IMR-90 (cell line): ENCODE measurements at regions not wholly inside any gene's neighbourhood (a gene's known extent, or its start where the extent isn't known, plus 50 kb on each side); places are given as distances from the start of the nearest gene placed in this dataset.

Experiments
- ATAC-seq: fragments of 200-7000 bp; cut with Tn5 transposase; 2 replicates; pipeline ENCODE4 v1.9.1; 2020; ENCODE audit warnings: low read depth, mild to moderate bottlenecking, moderate library complexity
- BruUV-seq: library from RNA; stranded (reverse); fragments of 400-500 nt; replicated peaks from 2 replicates; lab custom pipeline; 2021; lab: Mats Ljungman, UMichigan
- CTCF ChIA-PET: fragments of 300-600 bp; formaldehyde crosslinking; extraction: SDS; loops from one replicate; lab custom pipeline; 2021; ENCODE audit warnings: antibody characterized with exemption; lab: Yijun Ruan, JAX
- POLR2A ChIA-PET: fragments of 300-600 bp; sonication (Branson Sonifier 250); formaldehyde crosslinking; loops from one replicate; lab custom pipeline; 2022; ENCODE audit warnings: antibody characterized with exemption; ENCODE audit not compliant: unreplicated experiment; lab: Charles Lee
- DNase-seq: peaks from one replicate; pipeline ENCODE4 v3.0.0; 2013
- H2AFZ ChIP-seq: replicated peaks from 2 replicates; pipeline ENCODE3; 2013; ENCODE audit warnings: low read length, mild to moderate bottlenecking; ENCODE audit not compliant: poor library complexity
- H2AK5ac ChIP-seq: 2 replicates; pipeline ENCODE4 v1.6.1; 2013; ENCODE audit warnings: low read depth, low read length, inconsistent platforms
- H2AK9ac ChIP-seq: replicated peaks from 2 replicates; pipeline ENCODE3; 2013; ENCODE audit warnings: mild to moderate bottlenecking, low read depth, low read length, moderate library complexity; ENCODE audit not compliant: poor library complexity
- H2BK120ac ChIP-seq: 2 replicates; pipeline ENCODE4 v1.6.1; 2013; ENCODE audit warnings: low read depth, low read length, inconsistent platforms
- H2BK15ac ChIP-seq: 3 replicates; pipeline ENCODE4 v1.6.1; 2013; ENCODE audit warnings: low read depth, low read length, inconsistent platforms
- H2BK20ac ChIP-seq: 2 replicates; pipeline ENCODE4 v1.6.1; 2013; ENCODE audit warnings: low read depth, mild to moderate bottlenecking, inconsistent platforms, low read length, moderate library complexity
- H2BK5ac ChIP-seq: 2 replicates; pipeline ENCODE4 v1.6.1; 2013; ENCODE audit warnings: mild to moderate bottlenecking, low read depth, low read length, inconsistent platforms; ENCODE audit not compliant: poor library complexity, severe bottlenecking
- H3K14ac ChIP-seq: replicated peaks from 2 replicates; pipeline ENCODE4 v1.6.1; 2013; ENCODE audit warnings: low read depth, low read length, inconsistent platforms
- H3K18ac ChIP-seq: 2 replicates; pipeline ENCODE4 v1.6.1; 2013; ENCODE audit warnings: low read depth, low read length, control low read depth
- H3K23ac ChIP-seq: 2 replicates; pipeline ENCODE4 v1.6.1; 2013; ENCODE audit warnings: low read depth, low read length, inconsistent platforms
- H3K27ac ChIP-seq: 2 replicates; pipeline ENCODE4 v1.5.1; 2013; ENCODE audit warnings: mild to moderate bottlenecking, control low read depth, low read length; ENCODE audit not compliant: insufficient read depth
- H3K27me3 ChIP-seq: 2 replicates; pipeline ENCODE4 v1.6.1; 2013; ENCODE audit warnings: low read length; ENCODE audit not compliant: control insufficient read depth, insufficient read depth
- H3K36me3 ChIP-seq: 2 replicates; pipeline ENCODE4 v1.6.1; 2013; ENCODE audit warnings: low read length, mixed read lengths; ENCODE audit not compliant: control insufficient read depth, insufficient read depth
- H3K4ac ChIP-seq: 2 replicates; pipeline ENCODE4 v1.6.1; 2013; ENCODE audit warnings: low read depth, low read length, inconsistent platforms
- H3K4me1 ChIP-seq: 2 replicates; pipeline ENCODE4 v1.6.1; 2013; ENCODE audit warnings: low read length, mixed read lengths; ENCODE audit not compliant: control insufficient read depth, insufficient read depth
- H3K4me2 ChIP-seq: 2 replicates; pipeline ENCODE4 v1.6.1; 2013; ENCODE audit warnings: low read depth, mild to moderate bottlenecking, control low read depth, low read length, moderate library complexity
- H3K4me3 ChIP-seq: 2 replicates; pipeline ENCODE4 v1.5.1; 2013; ENCODE audit warnings: low read depth, mild to moderate bottlenecking, control low read depth, low read length, moderate library complexity; ENCODE audit not compliant: insufficient read depth
- H3K56ac ChIP-seq: 2 replicates; pipeline ENCODE4 v1.6.1; 2013; ENCODE audit warnings: low read length, inconsistent platforms; ENCODE audit not compliant: insufficient read depth; ENCODE audit errors: extremely low read depth
- H3K79me1 ChIP-seq, 2 experiments: 2 replicates each; pipeline ENCODE4 v1.6.1; 2013; ENCODE audit warnings: low read length in 2 of 2, inconsistent platforms in 1 of 2, low read depth in 1 of 2
- H3K9ac ChIP-seq: 2 replicates; pipeline ENCODE4 v1.6.1; 2013; ENCODE audit warnings: low read depth, low read length, control low read depth
- H3K9me1 ChIP-seq: 2 replicates; pipeline ENCODE4 v1.6.1; 2013; ENCODE audit warnings: low read length, inconsistent platforms; ENCODE audit not compliant: insufficient read depth
- H3K9me3 ChIP-seq: 2 replicates; pipeline ENCODE4 v1.6.1; 2013; ENCODE audit warnings: low read length; ENCODE audit not compliant: control insufficient read depth, insufficient read depth
- H4K20me1 ChIP-seq: 2 replicates; pipeline ENCODE4 v1.6.1; 2013; ENCODE audit warnings: low read length, inconsistent platforms; ENCODE audit not compliant: insufficient read depth
- H4K5ac ChIP-seq: 2 replicates; pipeline ENCODE4 v1.6.1; 2013; ENCODE audit warnings: mild to moderate bottlenecking, low read depth, low read length, control low read depth
- H4K8ac ChIP-seq, 2 experiments: 2 replicates each; pipeline ENCODE4 v1.6.1; 2013; ENCODE audit warnings: low read depth in 2 of 2, low read length in 2 of 2, control low read depth in 1 of 2, inconsistent platforms in 1 of 2
- H4K91ac ChIP-seq: 2 replicates; pipeline ENCODE4 v1.6.1; 2013; ENCODE audit warnings: low read depth, low read length, inconsistent platforms; ENCODE audit not compliant: insufficient read depth
- BHLHE40 ChIP-seq: fragments of 150-350 bp; IDR thresholded peaks from 2 replicates; pipeline ENCODE4 v1.6.1; 2016; ENCODE audit warnings: mild to moderate bottlenecking, low read depth, low read length
- CEBPB ChIP-seq: IDR thresholded peaks from 2 replicates; pipeline ENCODE4 v1.6.1; 2012; ENCODE audit warnings: low read depth, low read length, improper control_type of control experiment
- CHD1 ChIP-seq: IDR thresholded peaks from 2 replicates; pipeline ENCODE4 v1.6.1; 2012; ENCODE audit warnings: low read depth, low read length, improper control_type of control experiment
- FOS ChIP-seq: fragments of 150-350 bp; IDR thresholded peaks from 2 replicates; pipeline ENCODE4 v1.6.1; 2016; ENCODE audit warnings: low read depth, low read length
- MAFK ChIP-seq: IDR thresholded peaks from 2 replicates; pipeline ENCODE4 v1.6.1; 2012; ENCODE audit warnings: low read depth, low read length, improper control_type of control experiment
- MAZ ChIP-seq: IDR thresholded peaks from 2 replicates; pipeline ENCODE4 v1.6.1; 2012; ENCODE audit warnings: low read depth, mild to moderate bottlenecking, low read length, improper control_type of control experiment, moderate library complexity, borderline replicate concordance
- NFE2L2 ChIP-seq: fragments of 150-350 bp; IDR thresholded peaks from 2 replicates; pipeline ENCODE4 v1.6.1; 2016; ENCODE audit warnings: low read depth, mild to moderate bottlenecking, low read length
- POLR2A ChIP-seq: IDR thresholded peaks from 2 replicates; pipeline ENCODE4 v1.6.1; 2012; ENCODE audit warnings: mild to moderate bottlenecking, low read depth, low read length
- RFX5 ChIP-seq: IDR thresholded peaks from 2 replicates; pipeline ENCODE4 v1.8.0; 2012; ENCODE audit warnings: low read depth, mild to moderate bottlenecking, low read length, moderate library complexity
- SMC3 ChIP-seq: fragments of 150-350 bp; IDR thresholded peaks from 2 replicates; pipeline ENCODE4 v1.6.1; 2016; ENCODE audit warnings: low read depth, mild to moderate bottlenecking, antibody characterized with exemption, low read length, moderate library complexity
- WGBS, 2 experiments: methylation state at CpG; one replicate each; pipeline versions ENCODE4 v1.1.5 to v1.1.7; 2013; ENCODE audit warnings: missing lambda C conversion rate in 2 of 2; ENCODE audit not compliant: insufficient read length in 1 of 2; ENCODE audit errors: extremely low coverage in 2 of 2; 5-methylcytosine and 5-hydroxymethylcytosine counted together
- dilution Hi-C: fragments of 300-500 bp; cut with HindIII; formaldehyde crosslinking; loops from one replicate; pipeline ENCODE4 v1.14.3; 2018; ENCODE audit warnings: low sequenced_read_pairs; ENCODE audit not compliant: unreplicated experiment
- in situ Hi-C: fragments of 300-500 bp; cut with MboI; formaldehyde crosslinking; loops from 3 replicates; pipeline ENCODE4 v1.14.3; 2019; ENCODE audit warnings: low sequenced_read_pairs, inconsistent platforms, mixed read lengths
- intact Hi-C: fragments of 100-400 bp; cut with micrococcal nuclease; formaldehyde crosslinking; loops from 2 replicates; pipeline ENCODE4 v1.10.0; 2022

GRCh38 chr4:153988492-153989363 lies 199.8 kb upstream of the SFRP2 start:
- Histone ChIP-seq H3K27me3 (no peaks in the 10 kb centered on the region), H3K9ac (no peak overlapping the region), H2AFZ (no peak overlapping the region), H2BK15ac (no peak overlapping the region), H2BK20ac (no peak overlapping the region), H3K4me1 (no peaks in the 10 kb centered on the region), H2AK5ac (no peak overlapping the region), H3K56ac (no peak overlapping the region), H3K9me1 (no peaks in the 10 kb centered on the region), H3K4ac (no peak overlapping the region), H3K4me2 (no peak overlapping the region), H2AK9ac (no peak overlapping the region), H4K8ac (no peak overlapping the region), H4K5ac (no peak overlapping the region), H3K18ac (no peak overlapping the region), H4K91ac (no peak overlapping the region), H3K4me3 (no peak overlapping the region), H3K9me3 (peaks cover 8% of the 10 kb centered on the region; the same call in 1 of the 2 replicates), H3K79me1 (no peaks in the 10 kb centered on the region), H2BK5ac (no peak overlapping the region), H3K23ac (no peak overlapping the region), H3K14ac (no peak overlapping the region), H3K36me3 (no peaks in the 10 kb centered on the region), H2BK120ac (no peak overlapping the region), H4K20me1 (no peaks in the 10 kb centered on the region), H3K27ac (no peak overlapping the region)
- in situ Hi-C loops, result no loop called here
- 0% methylated on average over 2 of the region's 9 CpGs; no CpG with 5 or more reads in 1 of the 2 experiments for WGBS, 2 experiments
- POLR2A ChIA-PET, result no interaction called here
- DNase-seq (no peak), ATAC-seq (no peak)
- CTCF ChIA-PET, result no interaction called here
- TF ChIP-seq BHLHE40, result no peak
- TF ChIP-seq MAFK, result no peak
- TF ChIP-seq FOS, result no peak
- no peak for TF ChIP-seq MAZ
- no peak for TF ChIP-seq CHD1
- no peak for TF ChIP-seq RFX5
- TF ChIP-seq POLR2A, result no peak
- TF ChIP-seq CEBPB, result no peak
- TF ChIP-seq SMC3, result no peak
- no peak for TF ChIP-seq NFE2L2
- intact Hi-C loops, result no loop called here
- BruUV-seq, result no TSS peak
- dilution Hi-C loops, result no loop called here
